ENCODE measurements at regions not wholly inside any gene's neighbourhood (a gene's known extent, or its start where the extent isn't known, plus 50 kb on each side); places are given as distances from the start of the nearest gene placed in this dataset.
"Not testable (repeated sequence)": the region's sequence is repeated elsewhere in the genome, so short reads cannot be mapped to it uniquely, and the experiment has no call there.

GRCh38 chr7:159335181-159335926 lies 190.7 kb upstream of the VIPR2 start:
- H3K27ac ChIP-seq; DNase-seq (ENCODE audit: low read depth, low spot score); H3K9ac ChIP-seq (ENCODE audit: insufficient read length); H3K9me3 ChIP-seq (ENCODE audit: low read depth, low read length); H3K36me3 ChIP-seq (ENCODE audit: insufficient read depth, low read length); H3K4me3 ChIP-seq: not testable (repeated sequence)

- not testable (repeated sequence) for DNase-seq (ENCODE audit: low read depth, low spot score); H3K4me3 ChIP-seq; H3K27ac ChIP-seq; H3K9me3 ChIP-seq (ENCODE audit: low read depth, low read length); H3K9ac ChIP-seq (ENCODE audit: insufficient read length); H3K36me3 ChIP-seq (ENCODE audit: insufficient read depth, low read length)
Measured at GRCh38 chr7:159332854-159333479, 188.3 kb upstream of the VIPR2 start.

GRCh38 chr7:159331462-159331861 lies 186.8 kb upstream of the VIPR2 start:
- no peak for DNase-seq (ENCODE audit: low read depth, low spot score)
- TF ChIP-seq EZH2 (IDR thresholded peaks at IDR 0.05) (no peak), POLR2AphosphoS5 (IDR thresholded peaks at IDR 0.05; ENCODE audit: borderline replicate concordance, low read depth, low read length) (no peak), FOXP2 (optimal IDR thresholded peaks at IDR 0.05; ENCODE audit: control extremely low read depth, extremely low read length, insufficient read depth) (no peak)

GRCh38 chr7:159329818-159330378 lies 185.2 kb upstream of the VIPR2 start:
- no peak for DNase-seq (ENCODE audit: low read depth, low spot score)
- no peak for TF ChIP-seq EZH2 (IDR thresholded peaks at IDR 0.05)
- no peak for TF ChIP-seq FOXP2 (optimal IDR thresholded peaks at IDR 0.05; ENCODE audit: control extremely low read depth, extremely low read length, insufficient read depth)
- TF ChIP-seq POLR2AphosphoS5 (IDR thresholded peaks at IDR 0.05; ENCODE audit: borderline replicate concordance, low read depth, low read length), result no peak
- H3K36me3 ChIP-seq (ENCODE audit: insufficient read depth, low read length), result no peaks in the 10 kb centered on the region
- no peaks in the 10 kb centered on the region for H3K9me3 ChIP-seq (ENCODE audit: low read depth, low read length)
- H3K4me3 ChIP-seq, result no peak overlapping the region
- H3K27ac ChIP-seq, result no peak overlapping the region
- H3K9ac ChIP-seq (ENCODE audit: insufficient read length), result no peak overlapping the region

More at GRCh38 chr7:159331462-159331861, 186.8 kb upstream of the VIPR2 start:
- H3K9me3 ChIP-seq (ENCODE audit: low read depth, low read length), result no peaks in the 10 kb centered on the region
- H3K4me3 ChIP-seq, result no peak overlapping the region
- H3K36me3 ChIP-seq (ENCODE audit: insufficient read depth, low read length), result no peaks in the 10 kb centered on the region
- no peak overlapping the region for H3K27ac ChIP-seq
- H3K9ac ChIP-seq (ENCODE audit: insufficient read length), result no peak overlapping the region

GRCh38 chr7:159328096-159328495 lies 183.4 kb upstream of the VIPR2 start:
- H3K27ac ChIP-seq, result no peak overlapping the region
- H3K9ac ChIP-seq (ENCODE audit: insufficient read length), result no peak overlapping the region
- no peak for DNase-seq (ENCODE audit: low read depth, low spot score)
- no peaks in the 10 kb centered on the region for H3K36me3 ChIP-seq (ENCODE audit: insufficient read depth, low read length)
- no peak for TF ChIP-seq EZH2 (IDR thresholded peaks at IDR 0.05)
- TF ChIP-seq POLR2AphosphoS5 (IDR thresholded peaks at IDR 0.05; ENCODE audit: borderline replicate concordance, low read depth, low read length), result no peak
- no peak for TF ChIP-seq FOXP2 (optimal IDR thresholded peaks at IDR 0.05; ENCODE audit: control extremely low read depth, extremely low read length, insufficient read depth)
- no peaks in the 10 kb centered on the region for H3K9me3 ChIP-seq (ENCODE audit: low read depth, low read length)
- H3K4me3 ChIP-seq, result no peak overlapping the region

GRCh38 chr7:159323359-159323758 lies 178.7 kb upstream of the VIPR2 start:
- no peaks in the 10 kb centered on the region for H3K9me3 ChIP-seq (ENCODE audit: low read depth, low read length)
- no peak overlapping the region for H3K27ac ChIP-seq
- no peak overlapping the region for H3K9ac ChIP-seq (ENCODE audit: insufficient read length)
- H3K4me3 ChIP-seq, result no peak overlapping the region
- DNase-seq (ENCODE audit: low read depth, low spot score), result no peak
- no peaks in the 10 kb centered on the region for H3K36me3 ChIP-seq (ENCODE audit: insufficient read depth, low read length)
- no peak for TF ChIP-seq POLR2AphosphoS5 (IDR thresholded peaks at IDR 0.05; ENCODE audit: borderline replicate concordance, low read depth, low read length)
- TF ChIP-seq FOXP2 (optimal IDR thresholded peaks at IDR 0.05; ENCODE audit: control extremely low read depth, extremely low read length, insufficient read depth), result no peak
- no peak for TF ChIP-seq EZH2 (IDR thresholded peaks at IDR 0.05)

GRCh38 chr7:159321278-159321677 lies 176.6 kb upstream of the VIPR2 start:
- Histone ChIP-seq H3K9ac (ENCODE audit: insufficient read length) (no peak overlapping the region), H3K36me3 (ENCODE audit: insufficient read depth, low read length) (no peaks in the 10 kb centered on the region), H3K27ac (no peak overlapping the region), H3K4me3 (no peak overlapping the region), H3K9me3 (ENCODE audit: low read depth, low read length) (no peaks in the 10 kb centered on the region)
- no peak for TF ChIP-seq FOXP2 (optimal IDR thresholded peaks at IDR 0.05; ENCODE audit: control extremely low read depth, extremely low read length, insufficient read depth)
- no peak for TF ChIP-seq EZH2 (IDR thresholded peaks at IDR 0.05)
- no peak for TF ChIP-seq POLR2AphosphoS5 (IDR thresholded peaks at IDR 0.05; ENCODE audit: borderline replicate concordance, low read depth, low read length)
- no peak for DNase-seq (ENCODE audit: low read depth, low spot score)

- no peaks in the 10 kb centered on the region for H3K9me3 ChIP-seq (ENCODE audit: low read depth, low read length)
- no peak for DNase-seq (ENCODE audit: low read depth, low spot score)
- no peaks in the 10 kb centered on the region for H3K36me3 ChIP-seq (ENCODE audit: insufficient read depth, low read length)
- H3K27ac ChIP-seq, result no peak overlapping the region
- TF ChIP-seq FOXP2 (optimal IDR thresholded peaks at IDR 0.05; ENCODE audit: control extremely low read depth, extremely low read length, insufficient read depth) (no peak), POLR2AphosphoS5 (IDR thresholded peaks at IDR 0.05; ENCODE audit: borderline replicate concordance, low read depth, low read length) (no peak), EZH2 (IDR thresholded peaks at IDR 0.05) (no peak)
- no peak overlapping the region for H3K9ac ChIP-seq (ENCODE audit: insufficient read length)
- no peak overlapping the region for H3K4me3 ChIP-seq
Measured at GRCh38 chr7:159318682-159319351, 174.2 kb upstream of the VIPR2 start.

Measured in SK-N-MC (cell line).